ENCODE measurements at regions not wholly inside any gene's neighbourhood (a gene's known extent, or its start where the extent isn't known, plus 50 kb on each side); places are given as distances from the start of the nearest gene placed in this dataset.

GRCh38 chr2:12089496-12089895, 343.1 kb downstream of the LPIN1 start:
- no peak for DNase-seq (ENCODE audit: low read depth in 2 of 2)
- TF ChIP-seq CTCF (IDR thresholded peaks at IDR 0.05; ENCODE audit: low read depth, low read length): no peak
- H3K4me3 ChIP-seq (replicated peaks in 1 of 2; ENCODE audit: low read depth in 2 of 2, low read length in 2 of 2): no peak overlapping the region

GRCh38 chr2:12090072-12090471, 343.6 kb downstream of the LPIN1 start:
- DNase-seq (ENCODE audit: low read depth in 2 of 2): no peak
- no peak overlapping the region for H3K4me3 ChIP-seq (replicated peaks in 1 of 2; ENCODE audit: low read depth in 2 of 2, low read length in 2 of 2)
- no peak for TF ChIP-seq CTCF (IDR thresholded peaks at IDR 0.05; ENCODE audit: low read depth, low read length)

- DNase-seq (ENCODE audit: low read depth in 2 of 2): no peak
- no peak for TF ChIP-seq CTCF (IDR thresholded peaks at IDR 0.05; ENCODE audit: low read depth, low read length)
- no peak overlapping the region for H3K4me3 ChIP-seq (replicated peaks in 1 of 2; ENCODE audit: low read depth in 2 of 2, low read length in 2 of 2)
Observed at GRCh38 chr2:12090590-12090989, 344.2 kb downstream of the LPIN1 start.

GRCh38 chr2:12091201-12091806, 344.9 kb downstream of the LPIN1 start:
- H3K4me3 ChIP-seq (replicated peaks in 1 of 2; ENCODE audit: low read depth in 2 of 2, low read length in 2 of 2): no peak overlapping the region
- TF ChIP-seq CTCF (IDR thresholded peaks at IDR 0.05; ENCODE audit: low read depth, low read length): no peak
- DNase-seq (ENCODE audit: low read depth in 2 of 2): peak; percentile 32 to 38

- TF ChIP-seq CTCF (IDR thresholded peaks at IDR 0.05; ENCODE audit: low read depth, low read length): no peak
- no peak for DNase-seq (ENCODE audit: low read depth in 2 of 2)
- no peak overlapping the region for H3K4me3 ChIP-seq (replicated peaks in 1 of 2; ENCODE audit: low read depth in 2 of 2, low read length in 2 of 2)
Observed at GRCh38 chr2:12094134-12094533, 347.7 kb downstream of the LPIN1 start.

GRCh38 chr2:12096051-12096787, 349.8 kb downstream of the LPIN1 start:
- no peak for TF ChIP-seq CTCF (IDR thresholded peaks at IDR 0.05; ENCODE audit: low read depth, low read length)
- H3K4me3 ChIP-seq (replicated peaks in 1 of 2; ENCODE audit: low read depth in 2 of 2, low read length in 2 of 2): no peak overlapping the region
- no peak for DNase-seq (ENCODE audit: low read depth in 2 of 2)

Measured in cardiac fibroblast (primary cell).